OCI-LY7 (cell line): ENCODE measurements at regions not wholly inside any gene's neighbourhood (a gene's known extent, or its start where the extent isn't known, plus 50 kb on each side); places are given as distances from the start of the nearest gene placed in this dataset.

Source experiments
- BruUV-seq: library from RNA; stranded (reverse); fragments of 400-500 nt; replicated peaks from 2 replicates; lab custom pipeline; 2021; lab: Mats Ljungman, UMichigan
- CTCF ChIA-PET: fragments of 300-600 bp; sonication (Branson Sonifier 250); formaldehyde crosslinking; loops from one replicate; lab custom pipeline; 2022; ENCODE audit warnings: antibody characterized with exemption; ENCODE audit not compliant: unreplicated experiment; lab: Charles Lee
- POLR2A ChIA-PET: fragments of 300-600 bp; sonication (Branson Sonifier 250); formaldehyde crosslinking; loops from one replicate; lab custom pipeline; 2022; ENCODE audit warnings: antibody characterized with exemption; lab: Charles Lee
- DNase-seq: peaks from one replicate; pipeline ENCODE4 v3.0.0-alpha.2; 2015; ENCODE audit warnings: low spot score
- H2AFZ ChIP-seq: fragments of 200-600 bp; sonication (generic), shearing (Covaris generic); 2 replicates; pipeline ENCODE4 v1.6.1; 2014; ENCODE audit warnings: mild to moderate bottlenecking, antibody characterized with exemption, low read length, moderate library complexity
- H3K27ac ChIP-seq: fragments of 200-600 bp; sonication (generic); 2 replicates; pipeline ENCODE4 v1.5.1; 2014; ENCODE audit warnings: mixed run types, low read depth, mild to moderate bottlenecking, moderate library complexity, low read length, inconsistent platforms; ENCODE audit not compliant: poor library complexity, severe bottlenecking
- H3K36me3 ChIP-seq: fragments of 200-600 bp; sonication (generic); 2 replicates; pipeline ENCODE4 v1.6.1; 2014; ENCODE audit warnings: mild to moderate bottlenecking, antibody characterized with exemption, low read length, moderate library complexity, mixed read lengths; ENCODE audit not compliant: insufficient read depth
- H3K4me1 ChIP-seq: fragments of 200-600 bp; sonication (generic); 2 replicates; pipeline ENCODE4 v1.5.1; 2014; ENCODE audit warnings: mild to moderate bottlenecking, low read length; ENCODE audit not compliant: insufficient read depth, poor library complexity, severe bottlenecking
- H3K4me2 ChIP-seq: fragments of 200-600 bp; sonication (generic); 2 replicates; pipeline ENCODE4 v1.6.1; 2014; ENCODE audit warnings: mild to moderate bottlenecking, low read length
- H3K4me3 ChIP-seq: fragments of 200-600 bp; sonication (generic); 2 replicates; pipeline ENCODE4 v1.5.1; 2014; ENCODE audit warnings: mild to moderate bottlenecking, low read depth, low read length; ENCODE audit not compliant: poor library complexity, severe bottlenecking
- H3K79me2 ChIP-seq: fragments of 200-600 bp; sonication (generic); 2 replicates; pipeline ENCODE4 v1.6.1; 2016; ENCODE audit warnings: low read depth, mild to moderate bottlenecking, low read length, moderate library complexity, mixed read lengths; ENCODE audit not compliant: insufficient read depth
- H3K9me2 ChIP-seq: fragments of 200-600 bp; sonication (generic); 2 replicates; pipeline ENCODE4 v1.6.1; 2016; ENCODE audit warnings: mild to moderate bottlenecking, low read length, mixed read lengths; ENCODE audit not compliant: insufficient read depth
- H3K9me3 ChIP-seq: fragments of 200-600 bp; sonication (generic); 2 replicates; pipeline ENCODE4 v1.6.1; 2014; ENCODE audit warnings: mild to moderate bottlenecking, mixed run types, low read length, mixed read lengths
- H4K20me1 ChIP-seq: fragments of 200-600 bp; sonication (generic); 2 replicates; pipeline ENCODE4 v1.6.1; 2014; ENCODE audit warnings: mild to moderate bottlenecking, antibody characterized with exemption, low read length, moderate library complexity, mixed read lengths; ENCODE audit not compliant: insufficient read depth
- CTCF ChIP-seq: fragments of 200-600 bp; sonication (generic); conservative IDR thresholded peaks from 2 replicates; pipeline ENCODE4 v1.5.1; 2014; ENCODE audit warnings: mild to moderate bottlenecking, antibody characterized with exemption, low read length, moderate library complexity, mixed read lengths
- EZH2phosphoT487 ChIP-seq: fragments of 200-600 bp; sonication (generic); IDR thresholded peaks from 2 replicates; pipeline ENCODE4 v1.6.1; 2018; ENCODE audit warnings: low read depth, borderline replicate concordance, mild to moderate bottlenecking, mixed run types, antibody characterized with exemption, low read length, moderate library complexity, mixed read lengths
- intact Hi-C: fragments of 100-400 bp; cut with micrococcal nuclease; formaldehyde crosslinking; loops from one replicate; pipeline ENCODE4 v1.10.0; 2022; ENCODE audit not compliant: unreplicated experiment

GRCh38 chr5:176154821-176155220 lies 83.4 kb upstream of the SIMC1 start:
- ChIA-PET CTCF (no interaction called here), POLR2A (no interaction called here)
- no peak for TF ChIP-seq CTCF
- TF ChIP-seq EZH2phosphoT487: no peak
- Histone ChIP-seq H3K36me3 (no peaks in the 10 kb centered on the region), H3K79me2 (no peaks in the 10 kb centered on the region), H3K4me1 (no peaks in the 10 kb centered on the region), H2AFZ (no peak overlapping the region), H4K20me1 (no peaks in the 10 kb centered on the region), H3K27ac (no peak overlapping the region), H3K9me3 (no peaks in the 10 kb centered on the region), H3K9me2 (no peaks in the 10 kb centered on the region), H3K4me2 (no peak overlapping the region), H3K4me3 (no peak overlapping the region)
- BruUV-seq: no TSS peak
- intact Hi-C loops: no loop called here
- no peak for DNase-seq

DNA sequence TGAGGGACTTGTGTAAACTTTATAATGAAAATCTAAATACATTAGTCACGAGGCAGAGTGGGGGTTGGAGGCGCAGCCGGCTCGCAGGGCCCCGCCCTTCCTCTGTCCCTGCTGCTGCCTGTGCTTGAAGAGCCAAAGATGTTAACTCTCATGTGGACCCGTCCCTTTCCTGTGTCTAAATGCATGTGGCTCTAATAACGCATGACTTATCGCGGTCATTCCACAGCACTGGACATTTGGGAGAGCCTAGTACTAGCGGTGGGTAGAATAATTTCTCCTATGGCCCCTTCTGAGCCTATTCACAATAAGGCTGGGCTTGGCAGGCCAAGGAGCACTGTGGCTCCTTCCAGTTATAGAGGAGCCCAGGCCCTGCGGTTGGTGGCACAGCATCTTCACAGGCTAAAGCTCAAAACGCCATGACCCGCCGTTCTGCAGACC lies 82.3 kb upstream of the SIMC1 start:
- no peak overlapping the region for H2AFZ ChIP-seq
- no peak overlapping the region for H3K4me2 ChIP-seq
- no peaks in the 10 kb centered on the region for H3K36me3 ChIP-seq
- BruUV-seq: no TSS peak
- TF ChIP-seq CTCF (no peak), EZH2phosphoT487 (no peak)
- no peak for DNase-seq
- ChIA-PET CTCF (no interaction called here), POLR2A (no interaction called here)
- no peaks in the 10 kb centered on the region for H3K9me3 ChIP-seq
- no peak overlapping the region for H3K27ac ChIP-seq
- H3K4me1 ChIP-seq: no peaks in the 10 kb centered on the region
- H3K4me3 ChIP-seq: no peak overlapping the region
- no peaks in the 10 kb centered on the region for H3K9me2 ChIP-seq
- intact Hi-C loops: no loop called here
- no peaks in the 10 kb centered on the region for H4K20me1 ChIP-seq
- H3K79me2 ChIP-seq: no peaks in the 10 kb centered on the region

DNA sequence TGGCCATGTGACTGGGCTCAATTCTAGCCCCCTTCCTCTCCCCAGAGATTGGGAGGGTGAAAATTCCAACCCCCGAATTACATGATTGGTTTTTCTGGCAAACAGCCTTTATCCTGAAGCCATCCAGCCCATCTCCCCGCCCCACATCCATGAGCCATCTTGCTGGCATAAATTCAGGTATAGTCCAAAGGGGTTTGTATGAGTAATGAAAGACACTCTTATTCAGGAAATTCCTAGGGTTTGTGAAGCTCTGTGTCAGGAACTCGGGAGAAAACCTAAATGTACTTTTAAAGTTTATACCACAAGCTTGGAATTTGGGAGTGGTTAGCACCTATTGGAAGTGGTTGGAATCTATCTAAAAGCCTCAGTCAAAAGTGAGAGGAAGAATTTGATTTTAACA lies 80.6 kb upstream of the SIMC1 start:
- intact Hi-C loops: no loop called here
- TF ChIP-seq CTCF: no peak
- POLR2A ChIA-PET: no interaction called here
- CTCF ChIA-PET: no interaction called here
- Histone ChIP-seq H3K27ac (no peak overlapping the region), H3K79me2 (no peaks in the 10 kb centered on the region), H3K4me3 (no peak overlapping the region), H4K20me1 (no peaks in the 10 kb centered on the region), H3K36me3 (no peaks in the 10 kb centered on the region), H2AFZ (no peak overlapping the region), H3K4me2 (no peak overlapping the region), H3K9me3 (no peaks in the 10 kb centered on the region), H3K9me2 (no peaks in the 10 kb centered on the region), H3K4me1 (no peaks in the 10 kb centered on the region)
- DNase-seq: no peak
- BruUV-seq: no TSS peak
